WERI-Rb-1 (cell line): ENCODE measurements at regions not wholly inside any gene's neighbourhood (a gene's known extent, or its start where the extent isn't known, plus 50 kb on each side); places are given as distances from the start of the nearest gene placed in this dataset.
"Not testable (repeated sequence)": the region's sequence is repeated elsewhere in the genome, so short reads cannot be mapped to it uniquely, and the experiment has no call there.

Experiments
- DNase-seq: peaks from one replicate; pipeline ENCODE4 v3.0.0-alpha.2; 2020
- H3K27ac ChIP-seq: fragments of 250-450 bp; sonication (Bioruptor Pico); 2 replicates; pipeline ENCODE4 v1.5.1; 2020; ENCODE audit warnings: mild to moderate bottlenecking, moderate library complexity
- H3K27me3 ChIP-seq: fragments of 250-450 bp; sonication (Bioruptor Pico); 2 replicates; pipeline ENCODE4 v1.5.1; 2021; ENCODE audit warnings: mild to moderate bottlenecking, low read depth, moderate library complexity; ENCODE audit not compliant: insufficient read depth, severe bottlenecking
- H3K36me3 ChIP-seq: fragments of 250-450 bp; sonication (Bioruptor Pico); 2 replicates; pipeline ENCODE4 v1.5.1; 2020; ENCODE audit warnings: mild to moderate bottlenecking, moderate library complexity
- H3K4me3 ChIP-seq: 2 replicates; pipeline ENCODE4 v1.5.1; 2011; ENCODE audit warnings: low read depth, mild to moderate bottlenecking, control low read depth, low read length
- H3K9me3 ChIP-seq: fragments of 250-450 bp; sonication (Bioruptor Pico); 2 replicates; pipeline ENCODE4 v1.5.1; 2021; ENCODE audit warnings: mild to moderate bottlenecking, moderate library complexity; ENCODE audit not compliant: severe bottlenecking
- TF ChIP-seq, protein P1 (sequence below): IDR thresholded peaks from 2 replicates; pipeline ENCODE4 v1.5.1; 2011; ENCODE audit warnings: low read depth, mild to moderate bottlenecking, control low read depth, inconsistent platforms, low read length

DNA sequence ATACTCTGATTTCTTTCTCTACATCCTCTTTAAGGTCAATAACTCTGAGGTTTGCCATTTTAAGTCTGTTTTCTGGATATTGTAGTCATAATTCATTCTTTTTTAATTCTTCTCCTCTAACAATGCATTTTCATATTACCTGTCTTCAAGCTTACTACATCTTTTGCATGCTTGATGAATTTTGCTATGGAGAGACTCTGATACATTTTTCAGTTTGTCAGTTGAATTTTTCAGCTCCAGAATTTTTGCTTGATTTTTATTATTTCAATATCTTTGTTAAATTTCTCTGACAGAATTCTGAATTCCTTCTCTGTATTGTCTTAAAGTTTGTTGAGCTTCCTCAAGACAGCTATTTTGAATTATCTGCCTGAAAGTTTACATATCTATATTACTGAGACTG is 159.8 kb upstream of the ST8SIA4 start:
- DNase-seq, result no peak
- no peak overlapping the region for H3K4me3 ChIP-seq
- no peaks in the 10 kb centered on the region for H3K27me3 ChIP-seq
- TF ChIP-seq, protein P1, sequence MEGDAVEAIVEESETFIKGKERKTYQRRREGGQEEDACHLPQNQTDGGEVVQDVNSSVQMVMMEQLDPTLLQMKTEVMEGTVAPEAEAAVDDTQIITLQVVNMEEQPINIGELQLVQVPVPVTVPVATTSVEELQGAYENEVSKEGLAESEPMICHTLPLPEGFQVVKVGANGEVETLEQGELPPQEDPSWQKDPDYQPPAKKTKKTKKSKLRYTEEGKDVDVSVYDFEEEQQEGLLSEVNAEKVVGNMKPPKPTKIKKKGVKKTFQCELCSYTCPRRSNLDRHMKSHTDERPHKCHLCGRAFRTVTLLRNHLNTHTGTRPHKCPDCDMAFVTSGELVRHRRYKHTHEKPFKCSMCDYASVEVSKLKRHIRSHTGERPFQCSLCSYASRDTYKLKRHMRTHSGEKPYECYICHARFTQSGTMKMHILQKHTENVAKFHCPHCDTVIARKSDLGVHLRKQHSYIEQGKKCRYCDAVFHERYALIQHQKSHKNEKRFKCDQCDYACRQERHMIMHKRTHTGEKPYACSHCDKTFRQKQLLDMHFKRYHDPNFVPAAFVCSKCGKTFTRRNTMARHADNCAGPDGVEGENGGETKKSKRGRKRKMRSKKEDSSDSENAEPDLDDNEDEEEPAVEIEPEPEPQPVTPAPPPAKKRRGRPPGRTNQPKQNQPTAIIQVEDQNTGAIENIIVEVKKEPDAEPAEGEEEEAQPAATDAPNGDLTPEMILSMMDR, result no peak
- no peak overlapping the region for H3K27ac ChIP-seq
- peaks cover 3% of the 10 kb centered on the region for H3K9me3 ChIP-seq
- no peaks in the 10 kb centered on the region for H3K36me3 ChIP-seq

GRCh38 chr5:101047181-101047580 is 144.1 kb upstream of the ST8SIA4 start:
- H3K27ac ChIP-seq, result no peak overlapping the region
- no peak for DNase-seq
- H3K27me3 ChIP-seq, result no peaks in the 10 kb centered on the region
- no peaks in the 10 kb centered on the region for H3K36me3 ChIP-seq
- no peaks in the 10 kb centered on the region for H3K9me3 ChIP-seq
- no peak overlapping the region for H3K4me3 ChIP-seq
- TF ChIP-seq, protein P1, result no peak

DNA sequence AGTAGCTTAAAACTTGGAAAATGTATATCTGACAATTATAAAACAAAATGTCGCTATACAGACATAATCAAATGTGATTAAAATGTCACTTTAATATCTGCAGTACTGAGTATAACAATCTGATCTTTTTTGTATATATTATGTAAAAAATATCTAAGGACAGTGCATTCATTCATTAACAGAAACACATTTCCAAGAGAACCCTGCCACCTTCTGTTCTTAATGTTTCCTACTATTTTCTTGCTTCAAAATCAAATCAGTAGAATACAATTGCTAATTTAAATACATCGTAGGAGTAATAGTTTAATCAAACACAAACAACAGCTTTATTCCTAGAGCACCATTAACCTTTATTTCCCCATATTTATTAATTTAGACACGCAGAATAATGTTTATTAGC is 142.6 kb upstream of the ST8SIA4 start:
- H3K9me3 ChIP-seq, result no peaks in the 10 kb centered on the region
- H3K27me3 ChIP-seq, result no peaks in the 10 kb centered on the region
- no peak overlapping the region for H3K27ac ChIP-seq
- no peak for DNase-seq
- H3K36me3 ChIP-seq, result no peaks in the 10 kb centered on the region
- no peak overlapping the region for H3K4me3 ChIP-seq
- TF ChIP-seq, protein P1, result no peak

GRCh38 chr5:101040002-101040401 is 136.9 kb upstream of the ST8SIA4 start:
- H3K27me3 ChIP-seq, H3K36me3 ChIP-seq, H3K4me3 ChIP-seq, H3K9me3 ChIP-seq, DNase-seq, H3K27ac ChIP-seq: not testable (repeated sequence)

DNA sequence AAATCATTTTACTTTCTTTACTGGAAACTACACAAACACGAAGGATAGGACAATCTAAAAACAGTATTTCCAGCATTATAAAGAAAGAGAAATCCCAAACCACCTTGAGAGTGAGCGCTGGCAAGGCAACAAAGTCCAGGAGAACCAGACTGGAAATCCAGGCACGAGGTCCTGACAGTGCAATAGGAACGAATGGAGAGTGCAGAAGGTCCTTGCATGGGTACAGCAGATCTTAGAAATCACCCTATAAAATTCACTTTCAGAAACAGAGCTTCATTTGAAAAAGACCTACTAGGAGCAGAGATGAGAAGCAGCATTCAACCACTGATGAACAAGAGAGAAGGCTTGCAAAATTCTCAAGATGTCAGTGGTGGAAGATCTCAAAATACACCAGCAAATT is 133.7 kb upstream of the ST8SIA4 start:
- DNase-seq, result no peak
- H3K36me3 ChIP-seq, result no peaks in the 10 kb centered on the region
- TF ChIP-seq, protein P1, result no peak
- no peak overlapping the region for H3K4me3 ChIP-seq
- H3K9me3 ChIP-seq, result no peaks in the 10 kb centered on the region
- H3K27me3 ChIP-seq, result no peaks in the 10 kb centered on the region
- H3K27ac ChIP-seq, result no peak overlapping the region

- H3K27ac ChIP-seq, result no peak overlapping the region
- no peaks in the 10 kb centered on the region for H3K27me3 ChIP-seq
- H3K4me3 ChIP-seq, result no peak overlapping the region
- no peaks in the 10 kb centered on the region for H3K36me3 ChIP-seq
- TF ChIP-seq, protein P1, result no peak
- H3K9me3 ChIP-seq, result no peaks in the 10 kb centered on the region
- DNase-seq, result no peak
Observed at GRCh38 chr5:101035425-101035824, 132.3 kb upstream of the ST8SIA4 start.
